Fibroblast of skin of left biceps (primary cell): ENCODE measurements at regions not wholly inside any gene's neighbourhood (a gene's known extent, or its start where the extent isn't known, plus 50 kb on each side); places are given as distances from the start of the nearest gene placed in this dataset.

Experiments used
- DNase-seq, 2 experiments: peaks; one replicate each; pipeline ENCODE4 v3.0.0-alpha.2; 2013; ENCODE audit warnings: low read depth in 2 of 2

GRCh38 chr1:55546553-55546952 lies 331.4 kb upstream of the USP24 start:
- no peak for DNase-seq

- DNase-seq, result no peak
Observed at GRCh38 chr1:55544826-55545225, 329.7 kb upstream of the USP24 start.

- DNase-seq, result peak; percentile 95
Observed at GRCh38 chr1:55542901-55543504, 327.8 kb upstream of the USP24 start.

- DNase-seq, result no peak
Observed at GRCh38 chr1:55541296-55541695, 326.1 kb upstream of the USP24 start.

- no peak for DNase-seq
Observed at GRCh38 chr1:55539652-55540512, 324.7 kb upstream of the USP24 start.

- DNase-seq, result no peak
Observed at GRCh38 chr1:55538428-55538827, 323.3 kb upstream of the USP24 start.

- DNase-seq, result no peak
Observed at GRCh38 chr1:55536545-55536865, 321.3 kb upstream of the USP24 start.

GRCh38 chr1:55535724-55536544 lies 320.8 kb upstream of the USP24 start:
- no peak for DNase-seq

- DNase-seq, result no peak
Observed at GRCh38 chr1:55534565-55535121, 319.5 kb upstream of the USP24 start.

- no peak for DNase-seq
Observed at GRCh38 chr1:55531644-55532043, 316.5 kb upstream of the USP24 start.

GRCh38 chr1:55530749-55531478 lies 315.8 kb upstream of the USP24 start:
- no peak for DNase-seq

- no peak for DNase-seq
Observed at GRCh38 chr1:55529017-55529416, 313.9 kb upstream of the USP24 start.

- no peak for DNase-seq
Observed at GRCh38 chr1:55527831-55528230, 312.7 kb upstream of the USP24 start.

GRCh38 chr1:55526716-55527115 lies 311.6 kb upstream of the USP24 start:
- no peak for DNase-seq

- no peak for DNase-seq
Observed at GRCh38 chr1:55524006-55524405, 308.8 kb upstream of the USP24 start.

- DNase-seq, result no peak
Observed at GRCh38 chr1:55522982-55523381, 307.8 kb upstream of the USP24 start.

- DNase-seq, result no peak
Observed at GRCh38 chr1:55522353-55522903, 307.3 kb upstream of the USP24 start.

- no peak for DNase-seq
Observed at GRCh38 chr1:55520861-55521260, 305.7 kb upstream of the USP24 start.

- DNase-seq, result no peak
Observed at GRCh38 chr1:55519937-55520683, 304.9 kb upstream of the USP24 start.

GRCh38 chr1:55519276-55519675 lies 304.1 kb upstream of the USP24 start:
- no peak for DNase-seq

- DNase-seq, result no peak
Observed at GRCh38 chr1:55517036-55517435, 301.9 kb upstream of the USP24 start.
